ENCODE measurements at regions not wholly inside any gene's neighbourhood (a gene's known extent, or its start where the extent isn't known, plus 50 kb on each side); places are given as distances from the start of the nearest gene placed in this dataset.

- Histone ChIP-seq H4K20me1 (replicated peaks; ENCODE audit: control insufficient read depth, extremely low read depth, insufficient read depth, low read length) (no peaks in the 10 kb centered on the region), H3K9me1 (replicated peaks; ENCODE audit: control insufficient read depth, extremely low read depth, insufficient read depth, low read length) (no peaks in the 10 kb centered on the region), H3K4me3 (replicated peaks in 1 of 3; ENCODE audit: insufficient read depth in 1 of 3, low read depth in 1 of 3, low read length in 3 of 3) (no peak overlapping the region), H3K9ac (replicated peaks; ENCODE audit: extremely low read depth, insufficient read depth, low read length) (no peak overlapping the region), H3K4me1 (ENCODE audit: control insufficient read depth, extremely low read depth, insufficient read depth, low read length) (no peaks in the 10 kb centered on the region), H3K9me3 (replicated peaks; ENCODE audit: control insufficient read depth, insufficient read depth, low read length) (no peaks in the 10 kb centered on the region), H3K4me2 (ENCODE audit: insufficient read depth, low read length) (no peak overlapping the region), H2AFZ (ENCODE audit: low read depth, low read length) (no peak overlapping the region), H3K36me3 (ENCODE audit: control insufficient read depth in 2 of 2, extremely low read depth in 1 of 2, insufficient read depth in 2 of 2, low read length in 2 of 2) (no peaks in the 10 kb centered on the region), H3K27me3 (ENCODE audit: control insufficient read depth in 2 of 2, insufficient read depth in 2 of 2, low read length in 2 of 2) (peaks cover 12 to 33% of the 10 kb centered on the region in 2 experiments), H3K27ac (ENCODE audit: insufficient read depth, low read depth, low read length) (no peak overlapping the region), H3K79me2 (ENCODE audit: control insufficient read depth, insufficient read depth, low read length) (no peaks in the 10 kb centered on the region)
- ChIA-PET POLR2A (no interaction called here), CTCF (no interaction called here)
- DNase-seq (ENCODE audit: low read depth, low spot score), result no peak
- no peak for TF ChIP-seq POLR2A (IDR thresholded peaks at IDR 0.05; ENCODE audit: low read depth, low read length)
- no peak for TF ChIP-seq MAX (IDR thresholded peaks at IDR 0.05; ENCODE audit: insufficient read depth, insufficient read length)
- intact Hi-C loops (cut with micrococcal nuclease), result no loop called here
- no TSS peak for BruUV-seq (replicated peaks)
- FAIRE-seq, result no peak
- dilution Hi-C loops (cut with MboI; ENCODE audit: extremely low pct_ligation_motif_present, low sequenced_read_pairs), result no loop called here
These were observed 128.2 kb upstream of the OTUD4 start for GRCh38 chr4:145308598-145308997.

- Histone ChIP-seq H4K20me1 (replicated peaks; ENCODE audit: control insufficient read depth, extremely low read depth, insufficient read depth, low read length) (no peaks in the 10 kb centered on the region), H2AFZ (ENCODE audit: low read depth, low read length) (no peak overlapping the region), H3K27me3 (ENCODE audit: control insufficient read depth in 2 of 2, insufficient read depth in 2 of 2, low read length in 2 of 2) (peaks cover 12 to 30% of the 10 kb centered on the region in 2 experiments), H3K4me2 (ENCODE audit: insufficient read depth, low read length) (no peak overlapping the region), H3K9me3 (replicated peaks; ENCODE audit: control insufficient read depth, insufficient read depth, low read length) (no peaks in the 10 kb centered on the region), H3K27ac (ENCODE audit: insufficient read depth, low read depth, low read length) (no peak overlapping the region), H3K79me2 (ENCODE audit: control insufficient read depth, insufficient read depth, low read length) (no peaks in the 10 kb centered on the region), H3K4me1 (ENCODE audit: control insufficient read depth, extremely low read depth, insufficient read depth, low read length) (no peaks in the 10 kb centered on the region), H3K9me1 (replicated peaks; ENCODE audit: control insufficient read depth, extremely low read depth, insufficient read depth, low read length) (no peaks in the 10 kb centered on the region), H3K9ac (replicated peaks; ENCODE audit: extremely low read depth, insufficient read depth, low read length) (no peak overlapping the region), H3K36me3 (ENCODE audit: control insufficient read depth in 2 of 2, extremely low read depth in 1 of 2, insufficient read depth in 2 of 2, low read length in 2 of 2) (no peaks in the 10 kb centered on the region), H3K4me3 (replicated peaks in 1 of 3; ENCODE audit: insufficient read depth in 1 of 3, low read depth in 1 of 3, low read length in 3 of 3) (no peak overlapping the region)
- no peak for DNase-seq (ENCODE audit: low read depth, low spot score)
- POLR2A ChIA-PET, result no interaction called here
- dilution Hi-C loops (cut with MboI; ENCODE audit: extremely low pct_ligation_motif_present, low sequenced_read_pairs) (no loop called here), intact Hi-C loops (cut with micrococcal nuclease) (no loop called here)
- CTCF ChIA-PET, result no interaction called here
- no peak for FAIRE-seq
- BruUV-seq (replicated peaks), result no TSS peak
- no peak for TF ChIP-seq EZH2 (IDR thresholded peaks at IDR 0.05; ENCODE audit: borderline replicate concordance, low read depth, low read length, severe bottlenecking)
- no peak for TF ChIP-seq MYC (IDR thresholded peaks at IDR 0.05; ENCODE audit: low read depth, low read length)
- no peak for TF ChIP-seq CTCF (IDR thresholded peaks at IDR 0.05; ENCODE audit: extremely low read depth in 1 of 2, insufficient read depth in 1 of 2, low read depth in 1 of 2, low read length in 2 of 2)
These were observed 127.5 kb upstream of the OTUD4 start for GRCh38 chr4:145307763-145308430.

Measured in endothelial cell of umbilical vein (primary cell).